Fibroblast of lung (primary cell): ENCODE measurements at regions not wholly inside any gene's neighbourhood (a gene's known extent, or its start where the extent isn't known, plus 50 kb on each side); places are given as distances from the start of the nearest gene placed in this dataset.
"Not testable (repeated sequence)": the region's sequence is repeated elsewhere in the genome, so short reads cannot be mapped to it uniquely, and the experiment has no call there.

Experiments used
- DNase-seq, 2 donors: peaks; one replicate each; pipeline versions ENCODE4 v3.0.0 to v3.0.0-alpha.2; 2010; ENCODE audit warnings: low read depth in 2 of 2
- H2AFZ ChIP-seq: 2 replicates; pipeline ENCODE4 v1.5.1; 2012; ENCODE audit warnings: low read length, control low read depth, inconsistent platforms
- H3K27ac ChIP-seq: 2 replicates; pipeline ENCODE4 v1.5.1; 2011; ENCODE audit warnings: low read length, control low read depth; ENCODE audit not compliant: insufficient read depth
- H3K27me3 ChIP-seq: 2 replicates; pipeline ENCODE4 v1.5.1; 2011; ENCODE audit warnings: mild to moderate bottlenecking, low read length; ENCODE audit not compliant: control insufficient read depth, insufficient read depth
- H3K36me3 ChIP-seq: 2 replicates; pipeline ENCODE4 v1.5.1; 2011; ENCODE audit warnings: low read length; ENCODE audit not compliant: control insufficient read depth, insufficient read depth
- H3K4me1 ChIP-seq: 2 replicates; pipeline ENCODE4 v1.5.1; 2011; ENCODE audit warnings: low read length; ENCODE audit not compliant: control insufficient read depth, insufficient read depth; ENCODE audit errors: extremely low read depth
- H3K4me2 ChIP-seq: 2 replicates; pipeline ENCODE4 v1.5.1; 2011; ENCODE audit warnings: low read length, control low read depth; ENCODE audit not compliant: insufficient read depth; ENCODE audit errors: extremely low read depth
- H3K4me3 ChIP-seq, 4 experiments: fragments of 200-600 bp in 1 of 4; sonication (generic) in 1 of 4; replicated peaks in 1 of 4; 2 replicates each; pipeline ENCODE4 v1.5.1; 2011 to 2016; ENCODE audit warnings: low read length in 4 of 4, low read depth in 3 of 4, mild to moderate bottlenecking in 3 of 4, control low read depth in 2 of 4, inconsistent platforms in 1 of 4, mixed read lengths in 1 of 4; ENCODE audit not compliant: insufficient read depth in 1 of 4; ENCODE audit errors: control extremely low read depth in 1 of 4
- H3K79me2 ChIP-seq: 2 replicates; pipeline ENCODE4 v1.5.1; 2012; ENCODE audit warnings: mild to moderate bottlenecking, low read length, inconsistent platforms; ENCODE audit not compliant: control insufficient read depth, insufficient read depth
- H3K9ac ChIP-seq: 2 replicates; pipeline ENCODE4 v1.5.1; 2011; ENCODE audit warnings: mild to moderate bottlenecking, low read length, control low read depth; ENCODE audit not compliant: insufficient read depth
- H3K9me3 ChIP-seq: 2 replicates; pipeline ENCODE4 v1.5.1; 2012; ENCODE audit warnings: low read depth, low read length; ENCODE audit not compliant: control insufficient read depth, insufficient read depth
- H4K20me1 ChIP-seq: 2 replicates; pipeline ENCODE4 v1.5.1; 2011; ENCODE audit warnings: low read length; ENCODE audit not compliant: control insufficient read depth, insufficient read depth; ENCODE audit errors: extremely low read depth
- EZH2 ChIP-seq: IDR thresholded peaks from 2 replicates; pipeline ENCODE4 v1.5.1; 2012; ENCODE audit warnings: low read length, control low read depth, mild to moderate bottlenecking; ENCODE audit errors: missing control alignments
- TF ChIP-seq, protein P1 (sequence below), 2 donors: IDR thresholded peaks in 1 of 2; conservative IDR thresholded peaks in 1 of 2; 1 replicate in 1 of 2; 2 replicates in 1 of 2; pipeline ENCODE4 v1.5.1; 2011 to 2012; ENCODE audit warnings: low read length in 2 of 2, control low read depth in 1 of 2, inconsistent platforms in 1 of 2, low read depth in 1 of 2, mild to moderate bottlenecking in 1 of 2

DNA sequence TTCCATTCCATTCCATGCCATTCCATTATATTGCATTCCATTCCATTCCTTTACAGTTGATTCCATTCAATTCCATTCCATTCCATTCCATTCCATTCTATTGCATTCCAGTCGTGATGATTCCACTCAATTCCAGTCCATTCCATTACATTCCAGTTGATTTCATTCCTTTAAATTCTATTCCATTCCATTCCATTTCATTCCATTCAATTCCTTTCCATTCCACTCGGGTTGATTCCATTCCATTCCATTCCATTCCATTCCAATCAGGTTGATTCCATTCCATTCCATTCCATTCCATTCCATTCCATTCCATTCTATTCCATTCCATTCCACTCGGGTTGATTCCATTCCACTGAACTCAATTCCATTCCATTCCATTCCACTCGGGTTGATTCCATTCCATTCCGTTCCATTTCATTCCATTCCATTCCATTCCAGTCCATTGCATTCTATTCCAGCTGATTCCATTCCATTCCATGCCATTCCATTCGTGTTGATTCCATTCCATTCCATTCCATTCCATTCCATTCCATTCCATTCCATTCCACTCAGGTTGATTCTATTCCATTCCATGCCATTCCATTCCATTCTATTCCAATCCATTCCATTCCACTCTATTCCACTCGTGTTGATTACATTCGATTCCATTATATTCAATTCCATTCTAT, 1137.6 kb downstream of the RPIA start:
- not testable (repeated sequence) for DNase-seq, H3K36me3 ChIP-seq, H3K4me3 ChIP-seq, H2AFZ ChIP-seq, H3K79me2 ChIP-seq, H3K9ac ChIP-seq, H3K4me1 ChIP-seq, H3K27ac ChIP-seq, H4K20me1 ChIP-seq, H3K4me2 ChIP-seq, H3K27me3 ChIP-seq
- TF ChIP-seq, protein P1, sequence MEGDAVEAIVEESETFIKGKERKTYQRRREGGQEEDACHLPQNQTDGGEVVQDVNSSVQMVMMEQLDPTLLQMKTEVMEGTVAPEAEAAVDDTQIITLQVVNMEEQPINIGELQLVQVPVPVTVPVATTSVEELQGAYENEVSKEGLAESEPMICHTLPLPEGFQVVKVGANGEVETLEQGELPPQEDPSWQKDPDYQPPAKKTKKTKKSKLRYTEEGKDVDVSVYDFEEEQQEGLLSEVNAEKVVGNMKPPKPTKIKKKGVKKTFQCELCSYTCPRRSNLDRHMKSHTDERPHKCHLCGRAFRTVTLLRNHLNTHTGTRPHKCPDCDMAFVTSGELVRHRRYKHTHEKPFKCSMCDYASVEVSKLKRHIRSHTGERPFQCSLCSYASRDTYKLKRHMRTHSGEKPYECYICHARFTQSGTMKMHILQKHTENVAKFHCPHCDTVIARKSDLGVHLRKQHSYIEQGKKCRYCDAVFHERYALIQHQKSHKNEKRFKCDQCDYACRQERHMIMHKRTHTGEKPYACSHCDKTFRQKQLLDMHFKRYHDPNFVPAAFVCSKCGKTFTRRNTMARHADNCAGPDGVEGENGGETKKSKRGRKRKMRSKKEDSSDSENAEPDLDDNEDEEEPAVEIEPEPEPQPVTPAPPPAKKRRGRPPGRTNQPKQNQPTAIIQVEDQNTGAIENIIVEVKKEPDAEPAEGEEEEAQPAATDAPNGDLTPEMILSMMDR (conservative IDR thresholded peaks at IDR 0.05 in 1 of 2, IDR thresholded peaks at IDR 0.05 in 1 of 2; ENCODE audit: low read depth in 1 of 2, low read length in 2 of 2) = peak in 1 of 2 donors; percentile 2
- H3K9me3 ChIP-seq = peaks cover 17% of the 10 kb centered on the region

DNA sequence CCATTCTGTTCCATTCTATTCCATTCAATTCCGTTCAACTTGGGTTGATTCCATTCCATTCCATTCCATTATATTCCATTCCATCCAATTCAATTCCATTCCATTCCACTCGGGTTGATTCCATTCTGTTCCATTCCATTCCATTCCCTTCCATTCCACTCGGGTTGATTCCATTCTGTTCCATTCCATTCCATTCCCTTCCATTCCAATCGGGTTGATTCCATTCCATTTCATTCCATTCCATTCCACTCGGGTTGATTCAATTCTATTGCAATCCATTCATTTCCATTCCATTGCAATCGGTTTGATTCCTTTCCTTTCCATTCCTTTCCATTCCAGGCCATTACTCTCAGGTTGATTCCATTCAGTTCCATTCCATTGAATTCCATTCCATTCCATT, 1138.4 kb downstream of the RPIA start:
- Histone ChIP-seq H4K20me1 (no peaks in the 10 kb centered on the region), H3K27me3 (no peaks in the 10 kb centered on the region), H3K9me3 (peaks cover 16% of the 10 kb centered on the region), H3K9ac (no peak overlapping the region), H3K4me1 (no peaks in the 10 kb centered on the region), H3K4me2 (no peak overlapping the region), H3K79me2 (no peaks in the 10 kb centered on the region), H3K27ac (no peak overlapping the region), H2AFZ (no peak overlapping the region), H3K36me3 (no peaks in the 10 kb centered on the region), H3K4me3 (no peak overlapping the region)
- no peak for DNase-seq
- TF ChIP-seq EZH2 = no peak
- TF ChIP-seq, protein P1 (conservative IDR thresholded peaks at IDR 0.05 in 1 of 2, IDR thresholded peaks at IDR 0.05 in 1 of 2; ENCODE audit: low read depth in 1 of 2, low read length in 2 of 2) = no peak

GRCh38 chr2:89830341-89831218, 1139.1 kb downstream of the RPIA start:
- not testable (repeated sequence) for H3K4me2 ChIP-seq, H3K27me3 ChIP-seq, H3K79me2 ChIP-seq, H3K4me1 ChIP-seq, H4K20me1 ChIP-seq, DNase-seq, H2AFZ ChIP-seq, H3K36me3 ChIP-seq, H3K9ac ChIP-seq, H3K27ac ChIP-seq, H3K4me3 ChIP-seq
- H3K9me3 ChIP-seq = peaks cover 13% of the 10 kb centered on the region
